ENCODE measurements at regions not wholly inside any gene's neighbourhood (a gene's known extent, or its start where the extent isn't known, plus 50 kb on each side); places are given as distances from the start of the nearest gene placed in this dataset.

GRCh38 chr3:20652231-20652986, 466.4 kb upstream of the SGO1 start:
- DNase-seq (ENCODE audit: extremely low read depth, low read depth) = no peak
- no peak overlapping the region for H3K4me3 ChIP-seq (replicated peaks; ENCODE audit: low read depth, low read length)
- TF ChIP-seq, protein P1, sequence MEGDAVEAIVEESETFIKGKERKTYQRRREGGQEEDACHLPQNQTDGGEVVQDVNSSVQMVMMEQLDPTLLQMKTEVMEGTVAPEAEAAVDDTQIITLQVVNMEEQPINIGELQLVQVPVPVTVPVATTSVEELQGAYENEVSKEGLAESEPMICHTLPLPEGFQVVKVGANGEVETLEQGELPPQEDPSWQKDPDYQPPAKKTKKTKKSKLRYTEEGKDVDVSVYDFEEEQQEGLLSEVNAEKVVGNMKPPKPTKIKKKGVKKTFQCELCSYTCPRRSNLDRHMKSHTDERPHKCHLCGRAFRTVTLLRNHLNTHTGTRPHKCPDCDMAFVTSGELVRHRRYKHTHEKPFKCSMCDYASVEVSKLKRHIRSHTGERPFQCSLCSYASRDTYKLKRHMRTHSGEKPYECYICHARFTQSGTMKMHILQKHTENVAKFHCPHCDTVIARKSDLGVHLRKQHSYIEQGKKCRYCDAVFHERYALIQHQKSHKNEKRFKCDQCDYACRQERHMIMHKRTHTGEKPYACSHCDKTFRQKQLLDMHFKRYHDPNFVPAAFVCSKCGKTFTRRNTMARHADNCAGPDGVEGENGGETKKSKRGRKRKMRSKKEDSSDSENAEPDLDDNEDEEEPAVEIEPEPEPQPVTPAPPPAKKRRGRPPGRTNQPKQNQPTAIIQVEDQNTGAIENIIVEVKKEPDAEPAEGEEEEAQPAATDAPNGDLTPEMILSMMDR (IDR thresholded peaks at IDR 0.05; ENCODE audit: low read depth, low read length, missing control alignments) = no peak

GRCh38 chr3:20648921-20649381, 462.9 kb upstream of the SGO1 start:
- no peak overlapping the region for H3K4me3 ChIP-seq (replicated peaks; ENCODE audit: low read depth, low read length)
- DNase-seq (ENCODE audit: extremely low read depth, low read depth) = peak; percentile 87
- TF ChIP-seq, protein P1 (IDR thresholded peaks at IDR 0.05; ENCODE audit: low read depth, low read length, missing control alignments) = no peak

DNA sequence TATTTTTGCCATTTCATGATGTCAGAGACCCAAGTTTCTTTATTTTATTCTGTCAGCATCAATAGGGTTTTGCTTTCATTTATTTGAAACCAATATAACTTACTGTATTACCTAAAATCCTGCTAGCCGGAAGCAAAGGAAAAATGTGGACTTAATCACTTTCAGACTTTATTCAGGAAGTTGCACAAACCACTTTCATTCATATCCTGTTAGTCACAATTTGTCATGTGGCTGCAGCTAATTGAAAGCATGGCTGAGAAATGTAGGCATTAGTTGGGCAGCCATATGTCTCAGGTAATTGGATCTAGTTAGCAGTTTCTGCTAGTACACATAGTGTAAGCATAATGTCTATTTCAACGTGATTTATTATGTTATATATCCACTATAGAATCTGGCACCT, 462.3 kb upstream of the SGO1 start:
- TF ChIP-seq, protein P1 (IDR thresholded peaks at IDR 0.05; ENCODE audit: low read depth, low read length, missing control alignments) = no peak
- peak; percentile 99 for DNase-seq (ENCODE audit: extremely low read depth, low read depth)
- H3K4me3 ChIP-seq (replicated peaks; ENCODE audit: low read depth, low read length) = no peak overlapping the region

- peak; percentile 65 for DNase-seq (ENCODE audit: extremely low read depth, low read depth)
Measured at GRCh38 chr3:20646425-20646824, 460.4 kb upstream of the SGO1 start.

GRCh38 chr3:20645340-20645739, 459.3 kb upstream of the SGO1 start:
- no peak overlapping the region for H3K4me3 ChIP-seq (replicated peaks; ENCODE audit: low read depth, low read length)
- TF ChIP-seq, protein P1 (IDR thresholded peaks at IDR 0.05; ENCODE audit: low read depth, low read length, missing control alignments) = no peak
- DNase-seq (ENCODE audit: extremely low read depth, low read depth) = no peak

More at GRCh38 chr3:20646425-20646824, 460.4 kb upstream of the SGO1 start:
- TF ChIP-seq, protein P1 (IDR thresholded peaks at IDR 0.05; ENCODE audit: low read depth, low read length, missing control alignments) = no peak
- H3K4me3 ChIP-seq (replicated peaks; ENCODE audit: low read depth, low read length) = no peak overlapping the region

DNA sequence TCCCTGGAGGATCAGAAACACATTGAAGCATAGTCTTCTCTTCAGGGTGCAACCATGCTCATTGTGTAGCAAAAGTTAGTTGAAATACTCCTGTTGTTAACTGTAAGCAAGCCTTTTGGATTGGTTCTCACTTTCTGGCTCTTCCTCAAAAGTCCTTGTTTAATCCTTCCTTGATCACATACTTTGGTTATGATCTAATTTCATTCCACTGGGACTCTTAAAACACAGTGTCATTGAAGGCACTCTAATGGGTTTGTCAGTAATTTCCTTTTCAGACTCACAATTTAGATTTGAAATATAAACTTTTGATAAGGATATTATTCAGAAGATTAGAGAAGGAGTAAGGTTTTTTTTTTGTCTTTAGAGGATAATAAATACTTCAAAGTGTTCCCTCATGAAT, 451.7 kb upstream of the SGO1 start:
- no peak for DNase-seq (ENCODE audit: extremely low read depth, low read depth)
- TF ChIP-seq, protein P1 (IDR thresholded peaks at IDR 0.05; ENCODE audit: low read depth, low read length, missing control alignments) = no peak
- no peak overlapping the region for H3K4me3 ChIP-seq (replicated peaks; ENCODE audit: low read depth, low read length)

Data from HFF-Myc (cell line).